Middle frontal gyrus (tissue), 1 donor: ENCODE measurements at regions not wholly inside any gene's neighbourhood (a gene's known extent, or its start where the extent isn't known, plus 50 kb on each side); places are given as distances from the start of the nearest gene placed in this dataset.

Source experiments
- DNase-seq: peaks from one replicate; pipeline ENCODE4 v3.0.0-alpha.2; 2015; ENCODE audit warnings: low spot score; ENCODE audit errors: extremely low spot score

GRCh38 chr4:171636606-171637005 lies 176.6 kb upstream of the GALNTL6 start:
- DNase-seq: no peak

DNA sequence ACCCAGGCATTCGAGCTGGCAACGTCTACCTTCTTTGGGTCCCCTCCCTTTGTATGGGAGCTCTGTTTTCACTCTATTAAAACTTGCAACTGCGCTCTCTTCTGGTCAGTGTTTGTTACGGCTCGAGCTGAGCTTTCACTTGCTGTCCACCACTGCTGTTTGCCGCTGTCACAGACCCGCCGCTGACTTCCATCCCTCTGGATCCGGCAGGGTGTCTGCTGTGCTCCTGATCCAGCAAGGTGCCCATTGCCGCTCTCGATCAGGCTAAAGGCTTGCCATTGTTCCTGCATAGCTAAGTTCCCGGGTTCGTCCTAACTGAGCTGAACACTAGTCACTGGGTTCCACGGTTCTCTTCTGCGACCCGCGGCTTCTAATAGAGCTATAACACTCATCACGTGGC lies 183.5 kb upstream of the GALNTL6 start:
- DNase-seq: no peak

GRCh38 chr4:171629182-171629581 lies 184.0 kb upstream of the GALNTL6 start:
- DNase-seq: no peak

- no peak for DNase-seq
These were observed 186.7 kb upstream of the GALNTL6 start for GRCh38 chr4:171626554-171626953.

- DNase-seq: no peak
These were observed 190.5 kb upstream of the GALNTL6 start for GRCh38 chr4:171622729-171623128.

DNA sequence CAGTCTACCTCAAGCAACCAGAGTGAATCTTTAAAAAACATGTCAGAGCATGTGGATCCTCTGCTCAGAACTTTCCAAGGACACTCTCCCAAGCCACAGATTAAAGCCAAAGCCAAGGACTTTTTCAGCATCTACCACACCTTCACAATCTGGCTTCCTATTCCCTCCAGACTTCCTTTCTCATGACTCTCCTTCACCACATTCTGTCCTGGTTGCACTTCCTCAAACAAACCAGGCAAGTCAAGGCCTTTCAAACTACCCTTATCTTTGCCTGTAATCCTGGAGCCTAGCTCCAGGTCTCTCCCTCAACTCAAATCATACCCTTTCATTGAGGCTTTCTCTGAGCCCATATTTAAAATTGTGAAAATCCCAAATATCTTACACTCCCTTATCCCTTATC lies 191.6 kb upstream of the GALNTL6 start:
- DNase-seq: no peak

- DNase-seq: no peak
These were observed 200.3 kb upstream of the GALNTL6 start for GRCh38 chr4:171612907-171613306.

- no peak for DNase-seq
These were observed 210.4 kb upstream of the GALNTL6 start for GRCh38 chr4:171602638-171603355.

GRCh38 chr4:171601091-171601490 lies 212.1 kb upstream of the GALNTL6 start:
- no peak for DNase-seq

GRCh38 chr4:171599628-171600027 lies 213.6 kb upstream of the GALNTL6 start:
- DNase-seq: no peak

DNA sequence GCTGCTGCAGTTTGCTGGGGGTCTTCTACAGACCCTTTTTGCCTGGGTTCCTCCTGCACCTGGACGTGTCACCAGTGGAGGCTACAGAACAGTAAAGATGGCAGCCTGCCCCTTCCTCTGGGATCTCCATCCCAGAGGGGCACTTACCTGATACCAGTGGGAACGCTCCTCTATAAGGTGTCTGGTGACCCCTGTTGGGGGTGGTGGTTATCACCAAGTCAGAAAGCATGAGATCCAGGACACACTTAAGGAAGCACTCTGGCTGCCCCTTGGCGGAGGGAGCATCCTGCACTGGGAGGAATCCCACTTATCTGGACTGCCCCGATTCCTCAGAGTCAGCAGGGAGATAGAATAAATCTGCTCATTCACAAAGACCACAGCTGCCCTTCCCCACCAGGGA lies 218.9 kb upstream of the GALNTL6 start:
- DNase-seq: no peak

GRCh38 chr4:171590716-171591115 lies 222.5 kb upstream of the GALNTL6 start:
- no peak for DNase-seq

DNA sequence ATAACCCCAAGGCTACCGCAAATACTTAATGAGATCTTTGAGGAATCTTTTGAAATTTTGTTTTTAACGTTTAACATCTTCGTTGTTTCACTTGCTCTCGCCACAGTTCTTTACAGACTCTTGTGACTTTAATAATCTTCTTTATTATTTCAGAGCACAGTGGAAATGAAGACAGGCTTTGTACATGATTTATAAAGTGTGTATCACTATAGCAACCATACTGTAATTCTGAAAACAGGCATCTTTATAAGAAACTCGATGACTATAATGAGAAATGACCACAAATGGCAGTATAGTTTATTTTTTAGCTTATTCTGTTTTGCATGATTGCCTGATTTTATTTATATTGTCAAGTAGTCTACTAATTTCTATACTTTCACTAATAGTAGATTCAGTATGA lies 224.4 kb upstream of the GALNTL6 start:
- no peak for DNase-seq

GRCh38 chr4:171588051-171588545 lies 225.1 kb upstream of the GALNTL6 start:
- DNase-seq: no peak

GRCh38 chr4:171583790-171584189 lies 229.4 kb upstream of the GALNTL6 start:
- DNase-seq: no peak

GRCh38 chr4:171582961-171583581 lies 230.1 kb upstream of the GALNTL6 start:
- DNase-seq: no peak

- no peak for DNase-seq
These were observed 240.0 kb upstream of the GALNTL6 start for GRCh38 chr4:171573181-171573580.

DNA sequence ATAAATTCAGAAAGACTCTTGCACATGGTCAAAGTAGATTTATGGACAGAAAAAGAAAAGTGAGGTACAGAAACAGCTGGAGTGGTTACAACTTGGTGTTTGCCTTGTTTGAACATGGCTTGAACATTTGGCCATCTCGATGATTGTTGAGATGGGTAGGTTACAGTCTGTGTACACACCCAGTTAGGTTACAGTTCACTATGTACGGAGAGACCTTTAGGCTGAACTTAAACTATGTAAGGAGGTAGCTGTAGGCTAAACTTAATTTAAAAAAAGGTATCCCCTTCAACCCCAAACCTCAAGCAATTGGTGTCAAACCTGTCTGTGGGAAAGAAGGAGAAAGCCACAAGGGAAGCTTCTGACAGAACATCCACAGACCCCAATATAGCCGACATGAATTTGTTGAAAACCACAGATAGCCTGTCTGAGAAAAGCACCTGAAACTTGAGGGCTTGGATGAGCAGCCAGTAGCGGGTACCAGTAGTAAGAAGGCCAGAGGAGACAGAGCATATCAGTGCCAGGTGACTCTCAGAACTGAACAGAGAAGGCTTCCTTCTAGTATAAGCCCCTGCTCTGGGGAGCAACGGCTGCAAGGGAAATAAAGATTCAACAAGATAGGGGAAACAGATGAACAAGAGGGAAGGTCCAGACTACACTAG lies 247.9 kb upstream of the GALNTL6 start:
- no peak for DNase-seq

DNA sequence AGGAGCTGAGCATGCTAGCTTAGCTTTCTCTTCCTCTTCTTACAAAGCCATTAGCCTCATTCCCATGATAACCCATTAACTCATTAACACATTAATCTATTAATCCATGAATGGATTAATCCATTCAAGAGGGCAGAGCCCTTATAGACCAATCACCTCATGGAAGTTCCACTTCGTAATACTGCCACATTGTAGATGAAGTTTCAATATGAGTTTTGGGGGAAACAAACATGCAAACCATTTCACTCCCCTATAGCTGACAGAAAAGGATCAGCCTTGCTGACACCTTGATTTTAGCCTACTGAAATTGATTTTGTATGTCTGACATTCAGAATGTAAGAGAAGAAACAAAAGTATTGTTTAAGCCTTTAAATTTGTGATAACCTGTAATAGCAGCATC lies 251.8 kb upstream of the GALNTL6 start:
- no peak for DNase-seq

DNA sequence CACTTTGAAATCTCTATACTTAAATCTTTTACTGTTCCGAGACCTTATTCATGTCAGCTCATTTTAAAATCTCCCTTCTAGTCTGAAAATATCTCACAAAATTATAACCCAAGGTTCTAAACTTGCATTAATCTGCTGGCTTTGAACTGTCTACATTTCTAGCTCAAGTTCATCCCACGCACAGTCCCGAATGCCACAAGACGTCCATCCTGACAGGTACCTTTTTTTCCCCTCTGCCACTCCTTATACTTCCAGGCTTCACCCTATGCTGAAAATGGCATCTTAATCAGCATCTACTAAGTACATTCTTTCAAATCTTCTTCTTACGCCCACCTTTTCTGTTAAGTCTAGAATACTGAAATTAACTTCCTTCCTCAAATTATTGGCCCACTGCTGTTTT lies 259.2 kb upstream of the GALNTL6 start:
- DNase-seq: no peak

GRCh38 chr4:171542640-171543039 lies 270.6 kb upstream of the GALNTL6 start:
- no peak for DNase-seq

GRCh38 chr4:171538601-171539100 lies 274.6 kb upstream of the GALNTL6 start:
- DNase-seq: no peak
